ENCODE measurements at regions not wholly inside any gene's neighbourhood (a gene's known extent, or its start where the extent isn't known, plus 50 kb on each side); places are given as distances from the start of the nearest gene placed in this dataset.
"Not testable (repeated sequence)": the region's sequence is repeated elsewhere in the genome, so short reads cannot be mapped to it uniquely, and the experiment has no call there.

DNA sequence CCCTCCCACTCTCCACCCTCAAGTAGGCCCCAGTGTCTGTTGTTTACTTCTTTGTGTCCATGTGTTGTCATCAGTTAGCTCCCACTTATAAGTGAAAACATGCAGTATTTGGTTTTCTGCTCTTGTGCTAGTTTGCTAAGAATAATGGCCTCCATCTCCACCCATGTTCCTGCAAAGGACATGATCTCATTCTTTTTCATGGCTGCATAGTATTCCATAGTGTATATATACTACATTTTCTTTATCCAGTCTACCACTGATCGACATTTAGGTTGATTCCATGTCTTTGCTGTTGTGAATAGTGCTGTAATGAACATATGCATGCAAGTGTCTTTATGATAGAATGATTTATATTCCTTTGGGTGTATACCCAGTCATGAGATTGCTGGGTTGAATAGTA lies 116.0 kb downstream of the TDRD15 start:
- TF ChIP-seq, protein P1, sequence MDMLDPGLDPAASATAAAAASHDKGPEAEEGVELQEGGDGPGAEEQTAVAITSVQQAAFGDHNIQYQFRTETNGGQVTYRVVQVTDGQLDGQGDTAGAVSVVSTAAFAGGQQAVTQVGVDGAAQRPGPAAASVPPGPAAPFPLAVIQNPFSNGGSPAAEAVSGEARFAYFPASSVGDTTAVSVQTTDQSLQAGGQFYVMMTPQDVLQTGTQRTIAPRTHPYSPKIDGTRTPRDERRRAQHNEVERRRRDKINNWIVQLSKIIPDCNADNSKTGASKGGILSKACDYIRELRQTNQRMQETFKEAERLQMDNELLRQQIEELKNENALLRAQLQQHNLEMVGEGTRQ (IDR thresholded peaks at IDR 0.05; ENCODE audit: low read depth, low read length) = not testable (repeated sequence)
- TF ChIP-seq, protein P2, sequence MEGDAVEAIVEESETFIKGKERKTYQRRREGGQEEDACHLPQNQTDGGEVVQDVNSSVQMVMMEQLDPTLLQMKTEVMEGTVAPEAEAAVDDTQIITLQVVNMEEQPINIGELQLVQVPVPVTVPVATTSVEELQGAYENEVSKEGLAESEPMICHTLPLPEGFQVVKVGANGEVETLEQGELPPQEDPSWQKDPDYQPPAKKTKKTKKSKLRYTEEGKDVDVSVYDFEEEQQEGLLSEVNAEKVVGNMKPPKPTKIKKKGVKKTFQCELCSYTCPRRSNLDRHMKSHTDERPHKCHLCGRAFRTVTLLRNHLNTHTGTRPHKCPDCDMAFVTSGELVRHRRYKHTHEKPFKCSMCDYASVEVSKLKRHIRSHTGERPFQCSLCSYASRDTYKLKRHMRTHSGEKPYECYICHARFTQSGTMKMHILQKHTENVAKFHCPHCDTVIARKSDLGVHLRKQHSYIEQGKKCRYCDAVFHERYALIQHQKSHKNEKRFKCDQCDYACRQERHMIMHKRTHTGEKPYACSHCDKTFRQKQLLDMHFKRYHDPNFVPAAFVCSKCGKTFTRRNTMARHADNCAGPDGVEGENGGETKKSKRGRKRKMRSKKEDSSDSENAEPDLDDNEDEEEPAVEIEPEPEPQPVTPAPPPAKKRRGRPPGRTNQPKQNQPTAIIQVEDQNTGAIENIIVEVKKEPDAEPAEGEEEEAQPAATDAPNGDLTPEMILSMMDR (conservative IDR thresholded peaks at IDR 0.05; ENCODE audit: low read depth, low read length) = not testable (repeated sequence)
- TF ChIP-seq CEBPB (IDR thresholded peaks at IDR 0.05; ENCODE audit: low read depth, low read length); MAFK (IDR thresholded peaks at IDR 0.05; ENCODE audit: low read depth, low read length); MXI1 (IDR thresholded peaks at IDR 0.05; ENCODE audit: borderline replicate concordance, low read depth, low read length); POLR2A (IDR thresholded peaks at IDR 0.05; ENCODE audit: low read depth, low read length); SMC3 (IDR thresholded peaks at IDR 0.05; ENCODE audit: low read depth, low read length); NFE2L2 (IDR thresholded peaks at IDR 0.05; ENCODE audit: low read depth, low read length); RAD21 (IDR thresholded peaks at IDR 0.05; ENCODE audit: low read length): not testable (repeated sequence)
- TF ChIP-seq, protein P3, sequence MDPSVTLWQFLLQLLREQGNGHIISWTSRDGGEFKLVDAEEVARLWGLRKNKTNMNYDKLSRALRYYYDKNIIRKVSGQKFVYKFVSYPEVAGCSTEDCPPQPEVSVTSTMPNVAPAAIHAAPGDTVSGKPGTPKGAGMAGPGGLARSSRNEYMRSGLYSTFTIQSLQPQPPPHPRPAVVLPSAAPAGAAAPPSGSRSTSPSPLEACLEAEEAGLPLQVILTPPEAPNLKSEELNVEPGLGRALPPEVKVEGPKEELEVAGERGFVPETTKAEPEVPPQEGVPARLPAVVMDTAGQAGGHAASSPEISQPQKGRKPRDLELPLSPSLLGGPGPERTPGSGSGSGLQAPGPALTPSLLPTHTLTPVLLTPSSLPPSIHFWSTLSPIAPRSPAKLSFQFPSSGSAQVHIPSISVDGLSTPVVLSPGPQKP (IDR thresholded peaks at IDR 0.05; ENCODE audit: borderline replicate concordance, low read depth, low read length) = not testable (repeated sequence)

All from IMR-90 (cell line).